HEK293 (cell line): ENCODE measurements at regions not wholly inside any gene's neighbourhood (a gene's known extent, or its start where the extent isn't known, plus 50 kb on each side); places are given as distances from the start of the nearest gene placed in this dataset.

ENCODE experiments used
- CTCF ChIA-PET: fragments of 350-600 bp; formaldehyde crosslinking; extraction: SDS; loops from one replicate; lab custom pipeline; 2021; ENCODE audit warnings: antibody characterized with exemption; lab: Yijun Ruan, JAX
- POLR2A ChIA-PET: fragments of 300-600 bp; formaldehyde crosslinking; extraction: SDS; loops from one replicate; lab custom pipeline; 2020; ENCODE audit warnings: antibody characterized with exemption, inconsistent platforms; lab: Yijun Ruan, JAX
- H3K27ac ChIP-seq: fragments of 200-500 bp; sonication (Bioruptor generic); 2 replicates; pipeline ENCODE4 v1.5.1; 2014; ENCODE audit warnings: low read depth, low read length, control low read depth, inconsistent platforms; ENCODE audit errors: extremely low read depth
- H3K36me3 ChIP-seq, 2 experiments: fragments of 200-500 bp in 1 of 2; sonication (Bioruptor generic) in 1 of 2; 1 replicate in 1 of 2; 2 replicates in 1 of 2; pipeline ENCODE4 v1.5.1; 2014 to 2017; ENCODE audit warnings: inconsistent platforms in 2 of 2, low read length in 2 of 2; ENCODE audit not compliant: control insufficient read depth in 2 of 2, insufficient read depth in 1 of 2
- H3K4me1 ChIP-seq: fragments of 200-500 bp; sonication (Bioruptor generic); 2 replicates; pipeline ENCODE4 v1.5.1; 2014; ENCODE audit warnings: mild to moderate bottlenecking, low read length, inconsistent platforms; ENCODE audit not compliant: control insufficient read depth, insufficient read depth
- H3K4me3 ChIP-seq: 2 replicates; pipeline ENCODE4 v1.5.1; 2011; ENCODE audit warnings: low read depth, mild to moderate bottlenecking, control low read depth, low read length, moderate library complexity
- H3K9me3 ChIP-seq: fragments of 200-500 bp; sonication (Bioruptor generic); 2 replicates; pipeline ENCODE4 v1.5.1; 2014; ENCODE audit warnings: low read depth, low read length, inconsistent platforms; ENCODE audit not compliant: control insufficient read depth, insufficient read depth
- GFI1B ChIP-seq: fragments of 450-650 bp; formaldehyde crosslinking; IDR thresholded peaks from 2 replicates; pipeline ENCODE4 v1.5.1; 2016; ENCODE audit warnings: missing biosample characterization, missing genetic modification characterization
- GLIS2 ChIP-seq: fragments of 450-650 bp; formaldehyde crosslinking; IDR thresholded peaks from 2 replicates; pipeline ENCODE4 v1.5.1; 2016; ENCODE audit warnings: missing biosample characterization, missing genetic modification characterization
- SETDB1 ChIP-seq: IDR thresholded peaks from one replicate; pipeline ENCODE4 v1.6.1; 2017; ENCODE audit warnings: mild to moderate bottlenecking, low read length, moderate library complexity, mixed read lengths; ENCODE audit not compliant: insufficient read length
- YY2 ChIP-seq: fragments of 450-650 bp; formaldehyde crosslinking; IDR thresholded peaks from 2 replicates; pipeline ENCODE4 v1.5.1; 2016; ENCODE audit warnings: missing biosample characterization, missing genetic modification characterization
- ZBTB6 ChIP-seq: fragments of 450-650 bp; formaldehyde crosslinking; IDR thresholded peaks from 2 replicates; pipeline ENCODE4 v1.5.1; 2017; ENCODE audit warnings: missing biosample characterization, missing genetic modification characterization
- ZFP69B ChIP-seq: fragments of 450-650 bp; formaldehyde crosslinking; IDR thresholded peaks from 2 replicates; pipeline ENCODE4 v1.5.1; 2016; ENCODE audit warnings: missing biosample characterization, missing genetic modification characterization
- ZIC2 ChIP-seq: fragments of 450-650 bp; formaldehyde crosslinking; IDR thresholded peaks from 2 replicates; pipeline ENCODE4 v1.5.1; 2016; ENCODE audit warnings: missing biosample characterization, missing genetic modification characterization
- ZNF133 ChIP-seq: fragments of 450-650 bp; formaldehyde crosslinking; IDR thresholded peaks from 2 replicates; pipeline ENCODE4 v1.5.1; 2016; ENCODE audit warnings: missing biosample characterization, missing genetic modification characterization
- ZNF146 ChIP-seq: fragments of 450-650 bp; formaldehyde crosslinking; IDR thresholded peaks from 2 replicates; pipeline ENCODE4 v1.5.1; 2016; ENCODE audit warnings: missing biosample characterization, missing genetic modification characterization
- ZNF155 ChIP-seq: fragments of 450-650 bp; formaldehyde crosslinking; IDR thresholded peaks from 2 replicates; pipeline ENCODE4 v1.5.1; 2016; ENCODE audit warnings: missing biosample characterization, missing genetic modification characterization
- ZNF184 ChIP-seq: fragments of 450-650 bp; IDR thresholded peaks from 2 replicates; pipeline ENCODE4 v1.5.1; 2018; ENCODE audit warnings: missing biosample characterization, mild to moderate bottlenecking, missing genetic modification characterization
- ZNF223 ChIP-seq: fragments of 450-650 bp; formaldehyde crosslinking; IDR thresholded peaks from 2 replicates; pipeline ENCODE4 v1.5.1; 2016; ENCODE audit warnings: missing biosample characterization, missing genetic modification characterization
- ZNF26 ChIP-seq: fragments of 450-650 bp; formaldehyde crosslinking; IDR thresholded peaks from 2 replicates; pipeline ENCODE4 v1.5.1; 2016; ENCODE audit warnings: missing biosample characterization, missing genetic modification characterization
- ZNF280C ChIP-seq: fragments of 450-650 bp; formaldehyde crosslinking; IDR thresholded peaks from 2 replicates; pipeline ENCODE4 v1.5.1; 2016; ENCODE audit warnings: missing biosample characterization, missing genetic modification characterization
- ZNF341 ChIP-seq: fragments of 450-650 bp; formaldehyde crosslinking; IDR thresholded peaks from 2 replicates; pipeline ENCODE4; 2016; ENCODE audit warnings: low read depth, missing biosample characterization, missing genetic modification characterization
- ZNF530 ChIP-seq: fragments of 450-650 bp; formaldehyde crosslinking; IDR thresholded peaks from 2 replicates; pipeline ENCODE4 v1.5.1; 2016; ENCODE audit warnings: low read depth, missing biosample characterization, missing genetic modification characterization
- ZNF561 ChIP-seq: fragments of 450-650 bp; IDR thresholded peaks from 2 replicates; pipeline ENCODE4 v1.5.1; 2018; ENCODE audit warnings: missing biosample characterization, missing genetic modification characterization, borderline replicate concordance
- ZNF658 ChIP-seq: fragments of 450-650 bp; formaldehyde crosslinking; IDR thresholded peaks from 2 replicates; pipeline ENCODE4; 2016; ENCODE audit warnings: missing biosample characterization, missing genetic modification characterization
- ZNF776 ChIP-seq: fragments of 450-650 bp; formaldehyde crosslinking; IDR thresholded peaks from 2 replicates; pipeline ENCODE4 v1.5.0; 2017; ENCODE audit warnings: missing biosample characterization, missing genetic modification characterization, borderline replicate concordance
- ZNF791 ChIP-seq: fragments of 450-650 bp; formaldehyde crosslinking; IDR thresholded peaks from 2 replicates; pipeline ENCODE4 v1.5.1; 2016; ENCODE audit warnings: missing biosample characterization, missing genetic modification characterization
- ZSCAN16 ChIP-seq: fragments of 450-650 bp; formaldehyde crosslinking; IDR thresholded peaks from 2 replicates; pipeline ENCODE4 v1.5.1; 2016; ENCODE audit warnings: missing biosample characterization, missing genetic modification characterization
- TF ChIP-seq, protein P1 (sequence below): fragments of 450-650 bp; IDR thresholded peaks from 2 replicates; pipeline ENCODE4 v1.5.1; 2018; ENCODE audit warnings: missing biosample characterization, missing genetic modification characterization
- TF ChIP-seq, protein P2 (sequence below): fragments of 450-650 bp; formaldehyde crosslinking; IDR thresholded peaks from 2 replicates; pipeline ENCODE4 v1.5.1; 2016; ENCODE audit warnings: missing biosample characterization, missing genetic modification characterization

- TF ChIP-seq ZSCAN16 (no peak), ZNF530 (tag by site-specific recombination) (no peak), SETDB1 (no peak), ZNF184 (tag by site-specific recombination) (no peak), YY2 (tag by site-specific recombination) (no peak)
Measured at GRCh38 chr3:513301-513700, 316.7 kb downstream of the CHL1 start (continued).

DNA sequence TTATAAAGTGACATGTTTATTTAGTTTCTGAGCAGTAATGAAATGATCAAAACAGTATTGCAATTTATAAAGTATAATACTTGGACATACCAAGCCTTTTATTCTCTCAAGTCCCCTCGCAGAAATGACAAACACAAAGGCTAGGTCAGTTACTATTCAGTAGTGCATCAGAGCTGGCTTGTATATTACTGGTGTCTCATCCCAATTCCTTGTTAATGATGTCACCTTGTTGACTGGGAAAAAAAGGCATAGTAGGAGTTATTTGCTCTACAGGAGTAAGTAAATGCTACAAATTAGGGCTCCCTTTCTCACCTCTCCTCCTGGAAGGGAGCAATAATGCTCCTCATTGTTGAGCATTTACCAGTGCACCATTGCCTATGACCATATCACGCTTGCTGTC is 317.6 kb downstream of the CHL1 start:
- H3K9me3 ChIP-seq, result no peaks in the 10 kb centered on the region
- H3K4me3 ChIP-seq, result no peak overlapping the region
- TF ChIP-seq ZNF658 (tag by site-specific recombination) (no peak), ZNF776 (tag by site-specific recombination) (no peak), GLIS2 (tag by site-specific recombination) (no peak), ZNF155 (tag by site-specific recombination) (no peak), ZNF280C (no peak), ZNF791 (tag by site-specific recombination) (no peak), ZFP69B (tag by site-specific recombination) (no peak), ZIC2 (tag by site-specific recombination) (no peak), ZNF530 (tag by site-specific recombination) (no peak), ZNF561 (tag by site-specific recombination) (no peak), ZNF341 (tag by site-specific recombination) (no peak), ZNF146 (tag by site-specific recombination) (no peak), ZNF223 (tag by site-specific recombination) (no peak), GFI1B (tag by site-specific recombination) (no peak), ZNF133 (tag by site-specific recombination) (no peak), ZBTB6 (tag by site-specific recombination) (no peak), ZNF26 (tag by site-specific recombination) (no peak), SETDB1 (no peak)
- TF ChIP-seq, protein P1, sequence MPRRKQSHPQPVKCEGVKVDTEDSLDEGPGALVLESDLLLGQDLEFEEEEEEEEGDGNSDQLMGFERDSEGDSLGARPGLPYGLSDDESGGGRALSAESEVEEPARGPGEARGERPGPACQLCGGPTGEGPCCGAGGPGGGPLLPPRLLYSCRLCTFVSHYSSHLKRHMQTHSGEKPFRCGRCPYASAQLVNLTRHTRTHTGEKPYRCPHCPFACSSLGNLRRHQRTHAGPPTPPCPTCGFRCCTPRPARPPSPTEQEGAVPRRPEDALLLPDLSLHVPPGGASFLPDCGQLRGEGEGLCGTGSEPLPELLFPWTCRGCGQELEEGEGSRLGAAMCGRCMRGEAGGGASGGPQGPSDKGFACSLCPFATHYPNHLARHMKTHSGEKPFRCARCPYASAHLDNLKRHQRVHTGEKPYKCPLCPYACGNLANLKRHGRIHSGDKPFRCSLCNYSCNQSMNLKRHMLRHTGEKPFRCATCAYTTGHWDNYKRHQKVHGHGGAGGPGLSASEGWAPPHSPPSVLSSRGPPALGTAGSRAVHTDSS (tag by site-specific recombination), result no peak
- TF ChIP-seq, protein P2, sequence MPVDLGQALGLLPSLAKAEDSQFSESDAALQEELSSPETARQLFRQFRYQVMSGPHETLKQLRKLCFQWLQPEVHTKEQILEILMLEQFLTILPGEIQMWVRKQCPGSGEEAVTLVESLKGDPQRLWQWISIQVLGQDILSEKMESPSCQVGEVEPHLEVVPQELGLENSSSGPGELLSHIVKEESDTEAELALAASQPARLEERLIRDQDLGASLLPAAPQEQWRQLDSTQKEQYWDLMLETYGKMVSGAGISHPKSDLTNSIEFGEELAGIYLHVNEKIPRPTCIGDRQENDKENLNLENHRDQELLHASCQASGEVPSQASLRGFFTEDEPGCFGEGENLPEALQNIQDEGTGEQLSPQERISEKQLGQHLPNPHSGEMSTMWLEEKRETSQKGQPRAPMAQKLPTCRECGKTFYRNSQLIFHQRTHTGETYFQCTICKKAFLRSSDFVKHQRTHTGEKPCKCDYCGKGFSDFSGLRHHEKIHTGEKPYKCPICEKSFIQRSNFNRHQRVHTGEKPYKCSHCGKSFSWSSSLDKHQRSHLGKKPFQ (tag by site-specific recombination), result no peak
- CTCF ChIA-PET, result interaction anchor here (0.6 kb wide), 1 partner anchor 14 kb away, joined by 3 read pairs; no protein-coding TSS in a partner anchor
- H3K27ac ChIP-seq, result no peak overlapping the region
- H3K4me1 ChIP-seq, result no peaks in the 10 kb centered on the region
- POLR2A ChIA-PET, result no interaction called here
- no peaks in the 10 kb centered on the region for H3K36me3 ChIP-seq
